SHP77 (cell line): ENCODE measurements at regions not wholly inside any gene's neighbourhood (a gene's known extent, or its start where the extent isn't known, plus 50 kb on each side); places are given as distances from the start of the nearest gene placed in this dataset.
"Not testable (repeated sequence)": the region's sequence is repeated elsewhere in the genome, so short reads cannot be mapped to it uniquely, and the experiment has no call there.

Experiments used
- DNase-seq, 2 experiments: peaks; one replicate each; lab custom pipeline; 2025; lab: John Stamatoyannopoulos, UW

- no peak for DNase-seq
Observed at GRCh38 chr5:44942524-44943001, 133.8 kb downstream of the MRPS30 start.

GRCh38 chr5:44943647-44944046 lies 134.9 kb downstream of the MRPS30 start:
- no peak for DNase-seq

- DNase-seq, result no peak
Observed at GRCh38 chr5:44945743-44946142, 137.0 kb downstream of the MRPS30 start.

- no peak for DNase-seq
Observed at GRCh38 chr5:44949687-44950086, 140.9 kb downstream of the MRPS30 start.

- DNase-seq, result no peak
Observed at GRCh38 chr5:44951371-44951770, 142.6 kb downstream of the MRPS30 start.

- peak in 1 of 2 experiments; percentile 23 for DNase-seq
Observed at GRCh38 chr5:44952376-44952775, 143.6 kb downstream of the MRPS30 start.

GRCh38 chr5:44953078-44953477 lies 144.3 kb downstream of the MRPS30 start:
- no peak for DNase-seq

- DNase-seq, result not testable (repeated sequence)
Observed at GRCh38 chr5:44958943-44959454, 150.3 kb downstream of the MRPS30 start.

- DNase-seq, result no peak
Observed at GRCh38 chr5:44969825-44970224, 161.1 kb downstream of the MRPS30 start.

- DNase-seq, result not testable (repeated sequence)
Observed at GRCh38 chr5:44970963-44971362, 162.2 kb downstream of the MRPS30 start.

GRCh38 chr5:44974813-44975212 lies 166.1 kb downstream of the MRPS30 start:
- no peak for DNase-seq

GRCh38 chr5:44981708-44982107 lies 173.0 kb downstream of the MRPS30 start:
- DNase-seq, result no peak

GRCh38 chr5:44983006-44983405 lies 174.3 kb downstream of the MRPS30 start:
- DNase-seq, result no peak

- no peak for DNase-seq
Observed at GRCh38 chr5:44987026-44987425, 178.3 kb downstream of the MRPS30 start.

GRCh38 chr5:44991693-44992092 lies 182.9 kb downstream of the MRPS30 start:
- DNase-seq, result no peak

- no peak for DNase-seq
Observed at GRCh38 chr5:44993286-44993685, 184.5 kb downstream of the MRPS30 start.

GRCh38 chr5:44997506-44997905 lies 188.8 kb downstream of the MRPS30 start:
- no peak for DNase-seq

GRCh38 chr5:45007102-45007501 lies 198.4 kb downstream of the MRPS30 start:
- DNase-seq, result not testable (repeated sequence)

GRCh38 chr5:45017568-45017967 lies 208.8 kb downstream of the MRPS30 start:
- no peak for DNase-seq

- DNase-seq, result no peak
Observed at GRCh38 chr5:45029553-45029952, 220.8 kb downstream of the MRPS30 start.

- DNase-seq, result no peak
Observed at GRCh38 chr5:45035991-45036390, 227.2 kb downstream of the MRPS30 start.

GRCh38 chr5:45037927-45038326 lies 229.2 kb downstream of the MRPS30 start:
- DNase-seq, result no peak

- DNase-seq, result peak; percentile 53 to 56
Observed at GRCh38 chr5:45038366-45038987, 229.7 kb downstream of the MRPS30 start.

- DNase-seq, result no peak
Observed at GRCh38 chr5:45042283-45042682, 233.5 kb downstream of the MRPS30 start.
